ENCODE measurements at regions not wholly inside any gene's neighbourhood (a gene's known extent, or its start where the extent isn't known, plus 50 kb on each side); places are given as distances from the start of the nearest gene placed in this dataset.

- peaks cover 0 to 5% (median 0%) of the 10 kb centered on the region in 3 experiments for H3K27me3 ChIP-seq (ENCODE audit: control insufficient read depth in 3 of 3, insufficient read depth in 3 of 3, low read depth in 1 of 3, low read length in 3 of 3)
- no CpG with 5 or more reads among the region's 2 CpGs for WGBS, 2 donors (ENCODE audit: extremely low coverage in 2 of 2, insufficient read length in 2 of 2, insufficient replicate concordance in 1 of 2)
- no peak overlapping the region for H2AK5ac ChIP-seq (ENCODE audit: low read depth, low read length)
- H3K18ac ChIP-seq (ENCODE audit: low read length): no peak overlapping the region
- no peak overlapping the region for H3K4me3 ChIP-seq (ENCODE audit: low read length in 2 of 2)
- no peaks in the 10 kb centered on the region for H3K4me1 ChIP-seq (ENCODE audit: control insufficient read depth in 2 of 2, insufficient read depth in 1 of 2, low read depth in 1 of 2, low read length in 2 of 2)
- no peaks in the 10 kb centered on the region for H3K36me3 ChIP-seq (replicated peaks in 1 of 2; ENCODE audit: control insufficient read depth in 2 of 2, insufficient read depth in 2 of 2, low read length in 2 of 2)
- no peak overlapping the region for H3K4ac ChIP-seq (ENCODE audit: low read length)
- H2BK5ac ChIP-seq (ENCODE audit: low read length): no peak overlapping the region
- H3K14ac ChIP-seq (ENCODE audit: low read length): no peak overlapping the region
- H2AFZ ChIP-seq (ENCODE audit: low read length): no peak overlapping the region
- no peaks in the 10 kb centered on the region for H3K79me1 ChIP-seq (ENCODE audit: low read depth, low read length)
- no peak overlapping the region for H3K9ac ChIP-seq (ENCODE audit: low read depth, low read length, poor library complexity)
- H3K27ac ChIP-seq (replicated peaks; ENCODE audit: low read length): no peak overlapping the region
- H2BK12ac ChIP-seq (ENCODE audit: low read length): no peak overlapping the region
- H3K4me2 ChIP-seq (ENCODE audit: insufficient read depth, low read length, poor library complexity, severe bottlenecking): no peak overlapping the region
- H4K8ac ChIP-seq (ENCODE audit: low read depth, low read length): no peak overlapping the region
- no peak overlapping the region for H2BK120ac ChIP-seq (ENCODE audit: low read depth, low read length)
- H4K91ac ChIP-seq (ENCODE audit: low read depth, low read length, poor library complexity): no peak overlapping the region
- no peaks in the 10 kb centered on the region for H3K9me3 ChIP-seq (replicated peaks in 1 of 2; ENCODE audit: control insufficient read depth in 2 of 2, insufficient read depth in 1 of 2, low read depth in 1 of 2, low read length in 2 of 2)
- no peak for DNase-seq (ENCODE audit: low spot score)
- H3K23ac ChIP-seq (ENCODE audit: low read depth, low read length, poor library complexity): no peak overlapping the region
- H2BK15ac ChIP-seq (ENCODE audit: low read length): no peak overlapping the region
Observed at GRCh38 chr1:63264161-63264560, 58.2 kb upstream of the FOXD3 start.

GRCh38 chr1:63266857-63267256 is 55.5 kb upstream of the FOXD3 start:
- DNase-seq (ENCODE audit: low spot score): no peak
- no peak overlapping the region for H4K91ac ChIP-seq (ENCODE audit: low read depth, low read length, poor library complexity)
- H3K9me3 ChIP-seq (replicated peaks in 1 of 2; ENCODE audit: control insufficient read depth in 2 of 2, insufficient read depth in 1 of 2, low read depth in 1 of 2, low read length in 2 of 2): no peaks in the 10 kb centered on the region
- H4K8ac ChIP-seq (ENCODE audit: low read depth, low read length): no peak overlapping the region
- no peak overlapping the region for H2AK5ac ChIP-seq (ENCODE audit: low read depth, low read length)
- no peak overlapping the region for H3K4me3 ChIP-seq (ENCODE audit: low read length in 2 of 2)
- no peaks in the 10 kb centered on the region for H3K36me3 ChIP-seq (replicated peaks in 1 of 2; ENCODE audit: control insufficient read depth in 2 of 2, insufficient read depth in 2 of 2, low read length in 2 of 2)
- H3K79me1 ChIP-seq (ENCODE audit: low read depth, low read length): no peaks in the 10 kb centered on the region
- H3K4me2 ChIP-seq (ENCODE audit: insufficient read depth, low read length, poor library complexity, severe bottlenecking): no peak overlapping the region
- WGBS, 2 donors (ENCODE audit: extremely low coverage in 2 of 2, insufficient read length in 2 of 2, insufficient replicate concordance in 1 of 2): no CpG with 5 or more reads among the region's 3 CpGs
- H2BK12ac ChIP-seq (ENCODE audit: low read length): no peak overlapping the region
- H2AFZ ChIP-seq (ENCODE audit: low read length): no peak overlapping the region
- no peak overlapping the region for H2BK5ac ChIP-seq (ENCODE audit: low read length)
- peaks cover 0 to 5% (median 0%) of the 10 kb centered on the region in 3 experiments for H3K27me3 ChIP-seq (ENCODE audit: control insufficient read depth in 3 of 3, insufficient read depth in 3 of 3, low read depth in 1 of 3, low read length in 3 of 3)
- no peak overlapping the region for H3K14ac ChIP-seq (ENCODE audit: low read length)
- no peak overlapping the region for H3K4ac ChIP-seq (ENCODE audit: low read length)
- H2BK15ac ChIP-seq (ENCODE audit: low read length): no peak overlapping the region
- H3K9ac ChIP-seq (ENCODE audit: low read depth, low read length, poor library complexity): no peak overlapping the region
- H3K27ac ChIP-seq (replicated peaks; ENCODE audit: low read length): no peak overlapping the region
- H2BK120ac ChIP-seq (ENCODE audit: low read depth, low read length): no peak overlapping the region
- no peak overlapping the region for H3K23ac ChIP-seq (ENCODE audit: low read depth, low read length, poor library complexity)
- H3K4me1 ChIP-seq (ENCODE audit: control insufficient read depth in 2 of 2, insufficient read depth in 1 of 2, low read depth in 1 of 2, low read length in 2 of 2): no peaks in the 10 kb centered on the region
- no peak overlapping the region for H3K18ac ChIP-seq (ENCODE audit: low read length)

- Histone ChIP-seq H3K4me2 (ENCODE audit: insufficient read depth, low read length, poor library complexity, severe bottlenecking) (no peak overlapping the region), H3K23ac (ENCODE audit: low read depth, low read length, poor library complexity) (no peak overlapping the region), H2AFZ (ENCODE audit: low read length) (no peak overlapping the region), H3K27me3 (ENCODE audit: control insufficient read depth in 3 of 3, insufficient read depth in 3 of 3, low read depth in 1 of 3, low read length in 3 of 3) (peaks cover 0 to 3% (median 0%) of the 10 kb centered on the region in 3 experiments), H3K9me3 (replicated peaks in 1 of 2; ENCODE audit: control insufficient read depth in 2 of 2, insufficient read depth in 1 of 2, low read depth in 1 of 2, low read length in 2 of 2) (no peaks in the 10 kb centered on the region), H4K8ac (ENCODE audit: low read depth, low read length) (no peak overlapping the region), H2BK15ac (ENCODE audit: low read length) (no peak overlapping the region), H3K4me1 (ENCODE audit: control insufficient read depth in 2 of 2, insufficient read depth in 1 of 2, low read depth in 1 of 2, low read length in 2 of 2) (no peaks in the 10 kb centered on the region), H2BK120ac (ENCODE audit: low read depth, low read length) (no peak overlapping the region), H4K91ac (ENCODE audit: low read depth, low read length, poor library complexity) (no peak overlapping the region), H2BK12ac (ENCODE audit: low read length) (no peak overlapping the region), H3K36me3 (replicated peaks in 1 of 2; ENCODE audit: control insufficient read depth in 2 of 2, insufficient read depth in 2 of 2, low read length in 2 of 2) (no peaks in the 10 kb centered on the region), H3K9ac (ENCODE audit: low read depth, low read length, poor library complexity) (no peak overlapping the region), H2BK5ac (ENCODE audit: low read length) (no peak overlapping the region), H3K14ac (ENCODE audit: low read length) (no peak overlapping the region), H3K27ac (replicated peaks; ENCODE audit: low read length) (no peak overlapping the region), H3K79me1 (ENCODE audit: low read depth, low read length) (no peaks in the 10 kb centered on the region), H2AK5ac (ENCODE audit: low read depth, low read length) (no peak overlapping the region), H3K18ac (ENCODE audit: low read length) (no peak overlapping the region), H3K4me3 (ENCODE audit: low read length in 2 of 2) (no peak overlapping the region), H3K4ac (ENCODE audit: low read length) (no peak overlapping the region)
- no peak for DNase-seq (ENCODE audit: low spot score)
- WGBS, 2 donors (ENCODE audit: extremely low coverage in 2 of 2, insufficient read length in 2 of 2, insufficient replicate concordance in 1 of 2): no CpG with 5 or more reads among the region's 2 CpGs
Observed at GRCh38 chr1:63268876-63269275, 53.5 kb upstream of the FOXD3 start.

- H3K23ac ChIP-seq (ENCODE audit: low read depth, low read length, poor library complexity): no peak overlapping the region
- H3K18ac ChIP-seq (ENCODE audit: low read length): no peak overlapping the region
- H3K27ac ChIP-seq (replicated peaks; ENCODE audit: low read length): no peak overlapping the region
- no peak overlapping the region for H3K4ac ChIP-seq (ENCODE audit: low read length)
- H2AFZ ChIP-seq (ENCODE audit: low read length): peak overlapping the region; percentile 1
- H3K36me3 ChIP-seq (replicated peaks in 1 of 2; ENCODE audit: control insufficient read depth in 2 of 2, insufficient read depth in 2 of 2, low read length in 2 of 2): no peaks in the 10 kb centered on the region
- H3K9ac ChIP-seq (ENCODE audit: low read depth, low read length, poor library complexity): no peak overlapping the region
- no CpG with 5 or more reads among the region's 3 CpGs for WGBS, 2 donors (ENCODE audit: extremely low coverage in 2 of 2, insufficient read length in 2 of 2, insufficient replicate concordance in 1 of 2)
- peaks cover 0 to 3% (median 0%) of the 10 kb centered on the region in 3 experiments for H3K27me3 ChIP-seq (ENCODE audit: control insufficient read depth in 3 of 3, insufficient read depth in 3 of 3, low read depth in 1 of 3, low read length in 3 of 3)
- no peaks in the 10 kb centered on the region for H3K79me1 ChIP-seq (ENCODE audit: low read depth, low read length)
- H4K91ac ChIP-seq (ENCODE audit: low read depth, low read length, poor library complexity): no peak overlapping the region
- H2AK5ac ChIP-seq (ENCODE audit: low read depth, low read length): no peak overlapping the region
- no peak overlapping the region for H3K4me3 ChIP-seq (ENCODE audit: low read length in 2 of 2)
- no peak for DNase-seq (ENCODE audit: low spot score)
- no peak overlapping the region for H2BK12ac ChIP-seq (ENCODE audit: low read length)
- no peak overlapping the region for H2BK120ac ChIP-seq (ENCODE audit: low read depth, low read length)
- H2BK5ac ChIP-seq (ENCODE audit: low read length): no peak overlapping the region
- no peaks in the 10 kb centered on the region for H3K9me3 ChIP-seq (replicated peaks in 1 of 2; ENCODE audit: control insufficient read depth in 2 of 2, insufficient read depth in 1 of 2, low read depth in 1 of 2, low read length in 2 of 2)
- no peak overlapping the region for H3K14ac ChIP-seq (ENCODE audit: low read length)
- no peak overlapping the region for H2BK15ac ChIP-seq (ENCODE audit: low read length)
- no peak overlapping the region for H4K8ac ChIP-seq (ENCODE audit: low read depth, low read length)
- H3K4me1 ChIP-seq (ENCODE audit: control insufficient read depth in 2 of 2, insufficient read depth in 1 of 2, low read depth in 1 of 2, low read length in 2 of 2): no peaks in the 10 kb centered on the region
- no peak overlapping the region for H3K4me2 ChIP-seq (ENCODE audit: insufficient read depth, low read length, poor library complexity, severe bottlenecking)
Observed at GRCh38 chr1:63269571-63269970, 52.8 kb upstream of the FOXD3 start.

All from neuronal stem cell (in vitro differentiated cells).